Anterior cingulate cortex (tissue), 58 donors: ENCODE measurements at regions not wholly inside any gene's neighbourhood (a gene's known extent, or its start where the extent isn't known, plus 50 kb on each side); places are given as distances from the start of the nearest gene placed in this dataset.

ENCODE experiments used
- DNase-seq, 58 donors: peaks; one replicate each; lab custom pipeline; 2025; lab: John Stamatoyannopoulos, UW

GRCh38 chr17:36880268-36880905 lies 56.9 kb upstream of the LHX1 start:
- no peak for DNase-seq

DNA sequence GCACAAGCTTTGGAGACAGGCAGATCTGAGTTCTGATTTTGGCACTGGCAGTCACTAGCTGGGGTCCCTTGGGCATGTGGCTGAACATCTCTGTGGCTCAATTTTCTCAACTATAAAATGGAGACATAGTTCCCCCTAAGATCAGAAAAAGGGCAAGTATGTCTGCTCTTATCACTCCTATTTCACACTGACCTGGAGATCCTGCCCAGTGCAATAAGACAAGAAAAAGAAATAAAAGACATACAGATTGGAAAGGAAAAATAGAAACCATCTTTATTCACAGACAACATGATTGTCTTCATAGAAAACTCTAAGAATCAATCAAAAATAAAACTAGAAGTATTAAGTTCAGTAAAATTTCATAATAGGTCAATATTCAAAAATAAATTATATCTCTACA lies 56.0 kb upstream of the LHX1 start:
- DNase-seq = no peak

DNA sequence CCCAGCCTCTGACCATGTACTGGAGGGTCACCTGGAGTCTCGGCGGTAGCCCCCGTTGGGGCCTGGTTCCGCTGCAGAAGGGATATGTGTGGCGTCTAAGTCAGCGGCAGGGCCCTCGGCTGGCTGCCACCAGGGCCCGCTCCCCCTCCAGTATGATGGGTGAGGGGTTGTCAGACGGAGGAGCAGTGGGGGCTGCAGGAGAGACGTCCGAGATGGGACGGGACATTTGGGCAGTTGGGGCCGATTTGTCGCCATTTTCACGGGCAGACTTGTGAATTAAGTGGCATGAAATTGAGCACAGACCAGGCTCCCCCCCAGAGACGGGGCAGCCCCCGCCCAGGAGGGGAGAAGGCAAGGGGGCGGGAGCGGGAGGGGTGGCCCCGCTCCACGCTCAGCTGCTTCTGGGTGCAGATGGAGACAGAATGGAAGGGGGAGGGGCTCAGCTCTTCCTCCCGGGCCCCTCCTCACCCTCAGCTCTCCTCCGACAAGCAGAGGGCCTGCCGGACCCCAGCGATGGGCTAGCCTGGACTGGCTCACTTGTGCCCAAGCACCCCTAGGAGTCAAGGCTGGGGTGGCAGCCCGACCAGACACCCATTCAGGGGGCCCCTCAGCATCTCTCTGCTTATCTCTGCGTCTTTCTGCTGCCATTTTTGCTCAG lies 52.7 kb upstream of the LHX1 start:
- DNase-seq = no peak

DNA sequence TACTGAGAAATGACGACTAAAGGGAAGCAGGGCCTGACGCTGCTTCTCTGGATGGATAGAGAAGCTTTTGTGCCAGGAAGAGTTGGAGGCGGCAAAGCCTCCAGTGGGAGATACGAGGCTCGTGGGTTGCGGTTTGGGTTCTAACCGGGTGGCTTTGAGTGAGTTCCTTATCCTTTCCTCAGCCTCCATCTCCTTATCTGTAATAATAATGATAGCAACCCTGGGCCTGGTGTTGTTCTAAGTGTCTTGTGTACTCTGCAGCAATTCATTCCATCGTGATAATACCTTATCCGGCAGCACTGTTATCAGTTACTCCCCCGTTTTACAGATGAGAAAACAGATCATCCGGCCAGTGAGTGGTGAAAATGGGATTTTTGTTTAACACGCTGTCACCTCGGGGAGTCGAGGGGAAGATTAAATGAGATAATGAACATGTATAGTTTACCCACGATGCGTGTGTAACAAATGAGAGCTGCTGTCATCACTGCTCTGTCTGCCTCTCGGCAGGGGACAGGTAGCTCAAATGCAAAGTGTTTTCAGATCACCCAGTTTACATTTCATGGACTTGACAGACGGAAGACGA lies 52.0 kb upstream of the LHX1 start:
- DNase-seq = no peak

GRCh38 chr17:36885771-36886377 lies 51.4 kb upstream of the LHX1 start:
- DNase-seq = no peak
